ENCODE measurements at regions not wholly inside any gene's neighbourhood (a gene's known extent, or its start where the extent isn't known, plus 50 kb on each side); places are given as distances from the start of the nearest gene placed in this dataset.

GRCh38 chr6:113320653-113321052 lies 536.5 kb upstream of the MARCKS start:
- no peak overlapping the region for H3K4me2 ChIP-seq
- no peaks in the 10 kb centered on the region for H3K4me1 ChIP-seq
- no peak overlapping the region for H3K4me3 ChIP-seq
- CTCF ChIA-PET, result no interaction called here
- POLR2A ChIA-PET, result no interaction called here
- H3K9me3 ChIP-seq, result no peaks in the 10 kb centered on the region
- WGBS (ENCODE audit: missing lambda C conversion rate), result 53% methylated on average over 2 of the region's 2 CpGs
- DNase-seq (ENCODE audit: low read depth in 1 of 2, low spot score in 1 of 2) (no peak), FAIRE-seq (no peak), ATAC-seq (no peak)
- TF ChIP-seq MYC (IDR thresholded peaks at IDR 0.05; ENCODE audit: borderline replicate concordance, low read length), result no peak
- no peak for TF ChIP-seq RNF2 (IDR thresholded peaks at IDR 0.05; ENCODE audit: borderline replicate concordance, low read depth)
- no peak for TF ChIP-seq HES2 (IDR thresholded peaks at IDR 0.05)
- no peak for TF ChIP-seq RCOR1 (IDR thresholded peaks at IDR 0.05; ENCODE audit: low read depth, low read length)
- no peak for TF ChIP-seq NPAS2 (CRISPR knock-in tag; IDR thresholded peaks at IDR 0.05; ENCODE audit: borderline replicate concordance)
- no peak for TF ChIP-seq HOXB13 (CRISPR knock-in tag; IDR thresholded peaks at IDR 0.05; ENCODE audit: low read depth)
- no peak for TF ChIP-seq USF2 (IDR thresholded peaks at IDR 0.05)
- no peak for TF ChIP-seq RARB (CRISPR knock-in tag; IDR thresholded peaks at IDR 0.05)
- TF ChIP-seq BHLHE40 (IDR thresholded peaks at IDR 0.05; ENCODE audit: low read depth, low read length), result no peak
- TF ChIP-seq PBX3 (IDR thresholded peaks at IDR 0.05), result no peak
- no peak for TF ChIP-seq CBX8 (IDR thresholded peaks at IDR 0.05)
- TF ChIP-seq SREBF2 (IDR thresholded peaks at IDR 0.05), result no peak
- no peak for TF ChIP-seq MAX (IDR thresholded peaks at IDR 0.05)
- TF ChIP-seq FOSL2 (IDR thresholded peaks at IDR 0.05), result no peak
- no peak for TF ChIP-seq FOSL2 (CRISPR knock-in tag; IDR thresholded peaks at IDR 0.05)
- TF ChIP-seq ZNF302 (CRISPR knock-in tag; IDR thresholded peaks at IDR 0.05), result no peak
- TF ChIP-seq TFCP2L1 (CRISPR knock-in tag; IDR thresholded peaks at IDR 0.05), result no peak
- no peak for TF ChIP-seq ZFP36 (IDR thresholded peaks at IDR 0.05; ENCODE audit: borderline replicate concordance, partially characterized antibody)
- no peak for TF ChIP-seq ZSCAN20 (CRISPR knock-in tag; IDR thresholded peaks at IDR 0.05)
- TF ChIP-seq HDAC2 (IDR thresholded peaks at IDR 0.05), result no peak
- H3K27ac ChIP-seq, result no peak overlapping the region

GRCh38 chr6:113326781-113327180 lies 530.4 kb upstream of the MARCKS start:
- WGBS (ENCODE audit: missing lambda C conversion rate), result 83% methylated on average over 3 of the region's 3 CpGs
- TF ChIP-seq CHD4 (IDR thresholded peaks at IDR 0.05; ENCODE audit: borderline replicate concordance) (no peak), SREBF2 (IDR thresholded peaks at IDR 0.05) (no peak), BCL3 (IDR thresholded peaks at IDR 0.05) (no peak), EHMT2 (IDR thresholded peaks at IDR 0.05; ENCODE audit: low read depth) (no peak), JUN (IDR thresholded peaks at IDR 0.05) (no peak), HEYL (CRISPR knock-in tag; IDR thresholded peaks at IDR 0.05) (no peak), BHLHE40 (IDR thresholded peaks at IDR 0.05; ENCODE audit: low read depth, low read length) (no peak), POLR2AphosphoS2 (conservative IDR thresholded peaks at IDR 0.05; ENCODE audit: low read length) (no peak), ZSCAN20 (CRISPR knock-in tag; IDR thresholded peaks at IDR 0.05) (no peak), HMGXB4 (CRISPR knock-in tag; IDR thresholded peaks at IDR 0.05; ENCODE audit: borderline replicate concordance) (no peak), RCOR1 (IDR thresholded peaks at IDR 0.05; ENCODE audit: low read depth, low read length) (no peak), FOSL2 (IDR thresholded peaks at IDR 0.05) (no peak), FOSL2 (CRISPR knock-in tag; IDR thresholded peaks at IDR 0.05) (no peak), EHF (CRISPR knock-in tag; IDR thresholded peaks at IDR 0.05) (no peak), HOXA7 (CRISPR knock-in tag; IDR thresholded peaks at IDR 0.05) (no peak), RARB (CRISPR knock-in tag; IDR thresholded peaks at IDR 0.05) (no peak), TP53 (CRISPR knock-in tag; IDR thresholded peaks at IDR 0.05) (no peak), ZNF302 (CRISPR knock-in tag; IDR thresholded peaks at IDR 0.05) (no peak)
- ATAC-seq (no peak), DNase-seq (ENCODE audit: low read depth in 1 of 2, low spot score in 1 of 2) (no peak), FAIRE-seq (no peak)
- Histone ChIP-seq H3K27ac (no peak overlapping the region), H3K4me3 (no peak overlapping the region), H3K9me3 (no peaks in the 10 kb centered on the region), H3K4me2 (no peak overlapping the region), H3K4me1 (no peaks in the 10 kb centered on the region)
- POLR2A ChIA-PET, result no interaction called here
- CTCF ChIA-PET, result no interaction called here

All from A549 (cell line).